Endothelial cell (in vitro differentiated cells): ENCODE measurements at regions not wholly inside any gene's neighbourhood (a gene's known extent, or its start where the extent isn't known, plus 50 kb on each side); places are given as distances from the start of the nearest gene placed in this dataset.

Source experiments
- DNase-seq: peaks from one replicate; pipeline ENCODE4 v3.0.0; 2021; ENCODE audit warnings: low spot score
- H3K27ac Mint-ChIP-seq: one replicate; pipeline ENCODE4 v1.8.0; 2021; ENCODE audit warnings: mixed read lengths, inconsistent platforms; ENCODE audit not compliant: unreplicated experiment
- H3K27me3 Mint-ChIP-seq: one replicate; pipeline ENCODE4 v1.8.0; 2021; ENCODE audit warnings: mild to moderate bottlenecking, moderate library complexity, mixed read lengths, inconsistent platforms; ENCODE audit not compliant: unreplicated experiment
- H3K36me3 Mint-ChIP-seq: one replicate; pipeline ENCODE4 v1.8.0; 2021; ENCODE audit warnings: mild to moderate bottlenecking, low read depth, mixed read lengths, inconsistent platforms; ENCODE audit not compliant: unreplicated experiment
- H3K4me1 Mint-ChIP-seq: one replicate; pipeline ENCODE4 v1.8.0; 2021; ENCODE audit warnings: mild to moderate bottlenecking, mixed read lengths, inconsistent platforms; ENCODE audit not compliant: unreplicated experiment
- H3K4me3 Mint-ChIP-seq: one replicate; pipeline ENCODE4 v1.8.0; 2021; ENCODE audit warnings: mild to moderate bottlenecking, mixed read lengths, inconsistent platforms; ENCODE audit not compliant: unreplicated experiment
- H3K9me3 Mint-ChIP-seq: one replicate; pipeline ENCODE4 v1.8.0; 2021; ENCODE audit warnings: mixed read lengths, inconsistent platforms; ENCODE audit not compliant: unreplicated experiment
- CTCF ChIP-seq: fragments of 200-600 bp; sonication (generic); IDR thresholded peaks from one replicate; pipeline ENCODE4 v1.5.0; 2021; ENCODE audit warnings: antibody characterized with exemption; ENCODE audit not compliant: unreplicated experiment

- Mint-ChIP-seq H3K4me1 (no peaks in the 10 kb centered on the region), H3K4me3 (no peak overlapping the region), H3K27me3 (peaks cover 2% of the 10 kb centered on the region), H3K27ac (no peak overlapping the region), H3K9me3 (peaks cover 6% of the 10 kb centered on the region), H3K36me3 (peaks cover 8% of the 10 kb centered on the region)
- DNase-seq = no peak
- TF ChIP-seq CTCF = no peak
These were observed 67.5 kb upstream of the S1PR3 start for GRCh38 chr9:88923653-88924288.

- no peak for TF ChIP-seq CTCF
- Mint-ChIP-seq H3K4me3 (no peak overlapping the region), H3K9me3 (no peaks in the 10 kb centered on the region), H3K4me1 (no peaks in the 10 kb centered on the region), H3K27ac (no peak overlapping the region), H3K36me3 (peaks cover under 1% of the 10 kb centered on the region), H3K27me3 (peaks cover 3% of the 10 kb centered on the region)
- no peak for DNase-seq
These were observed 65.8 kb upstream of the S1PR3 start for GRCh38 chr9:88925481-88925880.

- no peak overlapping the region for H3K4me3 Mint-ChIP-seq
- DNase-seq = no peak
- H3K27me3 Mint-ChIP-seq = peaks cover 6% of the 10 kb centered on the region
- H3K27ac Mint-ChIP-seq = no peak overlapping the region
- no peaks in the 10 kb centered on the region for H3K9me3 Mint-ChIP-seq
- H3K36me3 Mint-ChIP-seq = peaks cover 8% of the 10 kb centered on the region
- no peaks in the 10 kb centered on the region for H3K4me1 Mint-ChIP-seq
- TF ChIP-seq CTCF = no peak
These were observed 64.3 kb upstream of the S1PR3 start for GRCh38 chr9:88926781-88927505.

GRCh38 chr9:88927510-88927909 is 63.8 kb upstream of the S1PR3 start:
- H3K9me3 Mint-ChIP-seq = no peaks in the 10 kb centered on the region
- H3K27me3 Mint-ChIP-seq = peaks cover 6% of the 10 kb centered on the region
- DNase-seq = no peak
- no peak overlapping the region for H3K4me3 Mint-ChIP-seq
- TF ChIP-seq CTCF = no peak
- no peak overlapping the region for H3K27ac Mint-ChIP-seq
- peaks cover 12% of the 10 kb centered on the region for H3K36me3 Mint-ChIP-seq
- H3K4me1 Mint-ChIP-seq = no peaks in the 10 kb centered on the region

- Mint-ChIP-seq H3K9me3 (no peaks in the 10 kb centered on the region), H3K27ac (no peak overlapping the region), H3K4me1 (peaks cover 13% of the 10 kb centered on the region), H3K27me3 (peaks cover 6% of the 10 kb centered on the region), H3K36me3 (peaks cover 19% of the 10 kb centered on the region), H3K4me3 (peak overlapping the region; percentile 27)
- TF ChIP-seq CTCF = no peak
- no peak for DNase-seq
These were observed 60.6 kb upstream of the S1PR3 start for GRCh38 chr9:88930716-88931115.
